CD4-positive, alpha-beta T cell treated with Interleukin-1 beta for 1 hour (primary cell): ENCODE measurements at regions not wholly inside any gene's neighbourhood (a gene's known extent, or its start where the extent isn't known, plus 50 kb on each side); places are given as distances from the start of the nearest gene placed in this dataset.
"Not testable (repeated sequence)": the region's sequence is repeated elsewhere in the genome, so short reads cannot be mapped to it uniquely, and the experiment has no call there.

Experiments used
- DNase-seq, 2 donors: peaks; one replicate each; pipeline ENCODE4 v3.0.0-alpha.2; 2020 to 2022

GRCh38 chr1:82795508-82796149, 994.9 kb downstream of the ADGRL2 start:
- no peak for DNase-seq

GRCh38 chr1:82792151-82792550, 991.4 kb downstream of the ADGRL2 start:
- DNase-seq, result no peak

- DNase-seq, result no peak
These were observed 989.8 kb downstream of the ADGRL2 start for GRCh38 chr1:82790556-82790955.

DNA sequence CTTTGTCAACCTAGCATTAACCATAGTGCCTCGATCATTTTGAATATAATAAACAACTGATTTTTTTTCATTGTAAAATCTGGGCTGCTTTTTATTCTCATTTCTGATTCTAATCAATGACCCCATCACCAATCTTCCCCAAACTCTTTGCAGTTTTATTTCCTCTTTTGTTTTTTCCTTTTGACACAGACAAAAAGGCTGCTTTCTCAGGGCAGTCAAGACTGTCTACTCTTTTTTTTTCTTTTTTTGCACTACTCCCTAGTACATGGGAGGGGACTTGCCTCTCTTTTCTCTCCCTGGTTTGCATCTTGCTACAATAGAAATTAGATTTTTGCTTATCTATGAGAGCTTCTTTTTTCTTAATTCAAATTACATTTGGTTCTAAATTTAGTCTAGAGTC, 987.9 kb downstream of the ADGRL2 start:
- no peak for DNase-seq

DNA sequence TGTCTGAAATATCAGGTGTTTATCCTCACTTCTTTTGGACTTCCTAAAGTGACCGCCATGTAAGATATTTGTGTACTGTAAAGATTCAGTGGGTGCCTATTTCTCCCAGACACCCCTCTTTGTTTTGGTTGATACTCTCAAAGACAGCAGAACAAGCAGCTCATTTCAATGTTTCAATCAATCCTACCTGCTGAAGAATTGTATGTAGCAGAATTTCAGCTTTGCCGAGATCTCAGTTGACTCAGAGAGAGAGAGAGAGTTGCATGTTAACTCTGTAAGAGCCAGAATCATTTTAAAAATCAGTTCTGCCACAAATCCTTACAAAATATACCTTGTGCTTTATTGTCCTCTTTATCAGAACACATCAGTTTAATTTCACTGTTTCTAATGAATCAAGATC, 987.3 kb downstream of the ADGRL2 start:
- DNase-seq, result no peak

- no peak for DNase-seq
These were observed 986.1 kb downstream of the ADGRL2 start for GRCh38 chr1:82786883-82787282.

- no peak for DNase-seq
These were observed 984.6 kb downstream of the ADGRL2 start for GRCh38 chr1:82785268-82785790.

- no peak for DNase-seq
These were observed 982.3 kb downstream of the ADGRL2 start for GRCh38 chr1:82783044-82783443.

DNA sequence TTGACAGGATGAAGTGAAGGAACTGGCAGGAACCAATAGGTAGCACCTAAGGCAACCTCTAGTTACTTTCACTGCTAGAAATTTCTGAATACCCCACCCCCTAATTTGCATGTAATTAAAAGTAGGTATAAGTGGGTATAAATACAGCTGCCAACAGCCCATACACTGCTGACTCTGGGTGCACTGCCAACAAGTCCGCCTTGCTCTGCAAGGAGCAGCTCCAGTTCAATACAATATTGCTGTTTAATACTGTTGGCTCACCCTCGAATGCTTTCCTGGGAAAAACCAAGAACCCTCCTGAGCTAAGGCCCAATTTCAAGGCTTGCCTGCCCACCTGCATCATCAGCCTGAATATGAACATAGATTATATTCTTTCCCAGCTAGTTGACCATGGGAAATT, 981.9 kb downstream of the ADGRL2 start:
- DNase-seq, result no peak

- no peak for DNase-seq
These were observed 977.9 kb downstream of the ADGRL2 start for GRCh38 chr1:82778612-82779011.

DNA sequence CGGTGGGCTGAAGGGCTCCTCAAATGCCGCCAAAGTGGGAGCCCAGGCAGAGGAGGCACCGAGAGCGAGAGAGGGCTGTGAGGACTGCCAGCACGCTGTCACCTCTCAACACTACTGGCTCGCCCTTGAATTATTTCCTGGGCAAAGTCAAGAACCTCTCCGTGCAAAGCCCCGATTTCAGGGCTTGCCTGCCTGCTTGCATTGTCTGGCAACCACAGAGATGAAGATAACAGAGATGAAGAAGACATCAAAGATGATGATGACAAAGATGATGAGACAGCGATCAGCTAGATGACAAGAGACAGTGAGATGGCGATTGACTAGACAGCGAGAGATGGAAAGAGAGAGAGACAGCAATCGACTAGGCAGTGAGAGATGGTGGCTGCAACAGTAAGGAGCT, 976.5 kb downstream of the ADGRL2 start:
- no peak for DNase-seq

DNA sequence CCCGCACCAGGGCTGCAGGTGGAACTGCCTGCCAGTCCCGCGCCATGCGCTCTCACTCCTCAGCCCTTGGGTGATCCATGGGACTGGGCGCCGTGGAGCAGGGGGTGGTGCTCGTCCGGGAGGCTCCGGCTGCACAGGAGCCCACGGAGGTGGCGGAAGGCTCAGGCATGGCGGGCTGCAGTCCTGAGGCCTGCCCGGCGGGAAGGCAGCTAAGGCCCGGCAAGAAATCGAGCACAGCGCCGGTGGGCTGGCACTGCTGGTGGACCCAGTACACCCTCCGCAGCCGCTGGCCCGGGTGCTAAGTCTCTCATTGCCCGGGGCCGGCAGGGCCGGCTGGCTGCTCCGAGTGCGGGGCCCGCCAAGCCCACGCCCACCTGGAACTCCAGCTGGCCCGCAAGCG, 976.0 kb downstream of the ADGRL2 start:
- not testable (repeated sequence) for DNase-seq

GRCh38 chr1:82775406-82776000, 974.8 kb downstream of the ADGRL2 start:
- DNase-seq, result no peak

DNA sequence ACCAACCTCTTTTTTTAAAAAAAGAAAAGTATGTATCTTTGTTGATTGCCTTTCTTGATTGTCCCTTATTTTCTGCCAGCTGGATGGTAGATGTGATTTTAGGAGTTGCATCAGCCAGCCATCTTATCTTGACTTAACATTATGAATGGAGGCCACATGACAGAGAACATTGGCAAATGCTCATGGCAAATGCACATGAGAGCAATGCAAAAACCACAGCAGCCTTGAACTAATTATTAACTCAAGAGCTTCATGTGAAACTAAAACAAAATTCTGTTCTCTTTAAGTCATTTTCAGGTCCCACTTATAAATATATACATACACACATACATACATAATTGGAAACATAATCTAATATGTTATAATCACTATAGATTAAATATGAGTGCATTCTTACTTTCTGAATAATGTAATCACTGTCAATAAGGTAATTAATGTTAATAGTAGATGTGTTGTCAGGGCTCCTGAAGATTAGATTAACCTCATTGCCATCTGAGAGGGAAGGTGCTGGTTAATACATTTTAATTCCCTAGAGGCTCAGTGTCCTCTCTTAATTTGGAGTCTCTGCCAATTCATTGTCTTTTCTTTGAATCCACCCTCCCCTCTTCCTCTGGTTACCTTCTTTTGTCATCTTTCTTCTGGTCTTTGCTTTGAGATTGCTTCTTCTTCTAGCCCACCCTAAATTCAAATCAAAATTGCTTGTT, 962.2 kb downstream of the ADGRL2 start:
- DNase-seq, result no peak

DNA sequence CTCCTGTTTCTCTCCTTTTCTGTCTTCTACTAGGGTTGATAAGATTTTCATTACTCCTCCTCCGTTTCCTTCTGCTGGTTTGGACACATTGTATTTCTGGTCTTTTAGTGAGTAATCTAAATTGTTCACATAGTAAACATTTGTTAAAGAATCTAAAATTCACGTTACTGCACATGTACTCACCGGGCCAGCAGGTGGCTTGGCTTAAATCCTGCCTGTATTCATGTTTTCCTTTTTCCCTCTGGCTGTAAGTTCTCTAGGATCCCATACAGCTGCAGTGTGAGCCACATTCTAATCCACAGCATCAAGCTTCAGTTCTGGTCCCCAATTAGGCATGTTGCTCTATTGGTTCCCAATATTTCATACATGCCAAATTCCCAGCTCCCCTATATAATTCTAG, 958.3 kb downstream of the ADGRL2 start:
- no peak for DNase-seq

- no peak for DNase-seq
These were observed 954.9 kb downstream of the ADGRL2 start for GRCh38 chr1:82755671-82756070.

DNA sequence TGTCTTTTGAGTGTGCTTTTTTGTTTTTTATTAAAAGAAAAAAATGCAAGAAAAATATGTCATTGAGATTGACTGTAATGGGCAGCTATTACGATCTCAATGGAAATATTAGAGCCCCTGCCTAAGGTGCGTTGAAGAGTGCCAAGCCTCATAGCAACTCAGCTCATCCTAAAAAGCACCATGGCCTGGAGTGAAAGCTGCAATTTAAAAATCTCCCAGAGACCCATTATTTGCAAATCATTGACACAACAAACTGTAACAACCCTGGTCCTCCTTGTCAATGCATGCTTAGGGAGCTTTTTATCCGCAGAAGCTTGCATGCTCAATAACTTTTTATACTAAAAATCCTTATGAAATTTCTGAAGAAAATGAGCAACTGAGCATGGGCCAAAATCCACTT, 954.5 kb downstream of the ADGRL2 start:
- DNase-seq, result no peak

DNA sequence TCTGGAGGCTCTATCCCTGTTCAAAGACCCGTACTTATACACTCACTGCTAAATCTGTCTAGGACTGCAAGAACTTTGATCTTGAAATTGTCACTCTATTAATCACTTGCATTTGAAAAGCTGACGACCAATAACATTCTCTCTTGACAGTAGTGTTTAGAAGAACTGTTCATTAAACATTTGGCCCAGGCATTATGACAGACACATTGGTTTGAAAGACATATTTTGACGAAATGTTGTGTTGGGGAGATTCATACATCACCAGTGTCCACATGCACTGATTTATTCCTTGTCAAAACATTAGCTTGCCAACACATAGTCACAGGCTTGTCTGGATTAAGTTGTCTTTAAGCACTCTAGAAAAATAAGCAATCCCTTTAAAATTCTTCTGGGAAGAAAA, 951.3 kb downstream of the ADGRL2 start:
- DNase-seq, result no peak

DNA sequence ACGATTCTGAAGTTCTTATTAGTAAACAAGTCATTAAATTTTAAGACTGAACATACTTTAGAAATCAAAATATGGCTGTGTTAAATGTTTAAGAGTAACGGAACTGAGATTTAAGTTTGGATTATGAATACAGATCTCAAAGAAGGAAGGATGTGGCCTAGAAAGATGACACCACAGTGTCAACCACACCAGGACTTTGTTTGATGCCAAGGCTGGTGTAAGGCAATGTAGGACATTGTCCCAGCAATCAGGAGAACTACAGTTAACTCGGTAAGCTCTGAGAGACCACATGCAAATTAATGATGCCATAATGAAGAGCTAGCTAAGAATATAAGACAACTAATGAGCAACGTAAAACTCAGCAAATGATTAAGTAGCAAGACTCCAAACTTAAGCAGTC, 932.9 kb downstream of the ADGRL2 start:
- DNase-seq, result no peak

GRCh38 chr1:82731216-82731615, 930.5 kb downstream of the ADGRL2 start:
- no peak for DNase-seq

DNA sequence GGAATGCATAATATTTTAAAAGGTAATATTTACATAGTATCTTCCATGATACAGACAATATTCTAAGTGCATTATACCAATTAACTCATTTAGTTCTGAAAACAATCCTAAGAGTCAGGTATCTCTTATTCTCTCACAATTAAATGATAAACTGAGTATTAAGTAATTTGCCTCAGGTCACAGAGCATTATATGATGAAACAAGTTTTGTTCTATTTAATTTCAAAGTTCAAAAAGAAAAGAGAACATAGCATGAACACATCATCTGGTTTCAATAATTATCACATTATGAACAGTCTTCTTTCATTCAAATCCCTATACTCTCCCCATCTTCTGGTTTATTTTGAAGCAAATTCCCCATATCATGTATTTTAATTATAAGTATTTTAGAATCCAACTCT, 927.5 kb downstream of the ADGRL2 start:
- no peak for DNase-seq

- DNase-seq, result no peak
These were observed 923.5 kb downstream of the ADGRL2 start for GRCh38 chr1:82724246-82724645.

DNA sequence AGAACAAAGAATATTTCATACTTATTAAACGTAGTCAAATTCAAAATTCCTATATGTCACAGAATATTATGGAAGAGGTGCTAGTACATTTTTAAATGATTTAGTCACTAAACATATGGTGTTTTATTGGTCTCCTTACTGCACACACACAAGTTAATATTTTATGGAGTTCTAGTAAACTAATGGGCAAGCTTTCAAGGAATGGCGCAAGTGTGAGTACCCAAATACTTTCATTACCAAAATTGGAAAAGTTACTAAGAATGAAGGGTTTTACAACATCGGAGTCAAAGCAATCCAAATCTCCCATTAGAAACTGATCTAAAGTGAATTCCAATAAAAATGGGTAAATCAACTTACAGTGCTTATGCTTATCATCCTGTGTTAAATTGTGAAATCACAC, 921.9 kb downstream of the ADGRL2 start:
- no peak for DNase-seq

- DNase-seq, result no peak
These were observed 921.0 kb downstream of the ADGRL2 start for GRCh38 chr1:82721702-82722101.
